ENCODE measurements at regions not wholly inside any gene's neighbourhood (a gene's known extent, or its start where the extent isn't known, plus 50 kb on each side); places are given as distances from the start of the nearest gene placed in this dataset.

GRCh38 chr14:58823312-58823711, 185.6 kb downstream of the DACT1 start:
- Histone ChIP-seq H2AFZ (ENCODE audit: low read depth) (no peak overlapping the region), H3K4me2 (no peak overlapping the region), H4K20me1 (ENCODE audit: insufficient read depth) (no peaks in the 10 kb centered on the region), H3F3A (replicated peaks; ENCODE audit: insufficient read depth) (no peaks in the 10 kb centered on the region), H3K4me3 (ENCODE audit: low read depth in 2 of 2, low read length in 1 of 2) (no peak overlapping the region), H3K27me3 (ENCODE audit: insufficient read depth) (no peaks in the 10 kb centered on the region), H3K79me2 (ENCODE audit: insufficient read depth) (no peaks in the 10 kb centered on the region), H3K4me1 (ENCODE audit: control insufficient read depth in 1 of 2, insufficient read depth in 2 of 2, low read depth in 1 of 2, low read length in 1 of 2) (no peaks in the 10 kb centered on the region), H3K36me3 (replicated peaks in 1 of 2; ENCODE audit: control insufficient read depth in 1 of 2, insufficient read depth in 2 of 2, low read length in 1 of 2) (no peaks in the 10 kb centered on the region), H3K9me3 (peaks cover 6% of the 10 kb centered on the region; the same call in 1 of the 2 replicates), H3K27ac (ENCODE audit: low read depth in 2 of 2, low read length in 1 of 2) (no peak overlapping the region), H3K9me2 (no peaks in the 10 kb centered on the region), H3K9ac (no peak overlapping the region)
- no peak for DNase-seq
- TF ChIP-seq RAD21 (IDR thresholded peaks at IDR 0.05; ENCODE audit: low read length) = no peak
- TF ChIP-seq FOXJ3 (CRISPR knock-in tag; IDR thresholded peaks at IDR 0.05) = no peak
- TF ChIP-seq MAX (IDR thresholded peaks at IDR 0.05; ENCODE audit: low read depth) = no peak
- no peak for TF ChIP-seq ELF1 (IDR thresholded peaks at IDR 0.05)
- no peak for TF ChIP-seq TAF1 (IDR thresholded peaks at IDR 0.05; ENCODE audit: borderline replicate concordance, low read depth, low read length)
- TF ChIP-seq SIN3A (IDR thresholded peaks at IDR 0.05; ENCODE audit: borderline replicate concordance, low read depth, low read length) = no peak
- TF ChIP-seq TEAD4 (IDR thresholded peaks at IDR 0.05; ENCODE audit: borderline replicate concordance, insufficient read depth) = no peak
- TF ChIP-seq MEF2A (IDR thresholded peaks at IDR 0.05; ENCODE audit: borderline replicate concordance, low read depth) = no peak
- TF ChIP-seq CHD2 (IDR thresholded peaks at IDR 0.05; ENCODE audit: low read length, partially characterized antibody) = no peak
- ChIA-PET POLR2A (no interaction called here), CTCF (no interaction called here)
- 87% methylated on average over 2 of the region's 2 CpGs for WGBS (ENCODE audit: low lambda C conversion rate)

GRCh38 chr14:58824106-58824505, 186.3 kb downstream of the DACT1 start:
- WGBS (ENCODE audit: low lambda C conversion rate) = 95% methylated on average over 2 of the region's 2 CpGs
- no peaks in the 10 kb centered on the region for H3K36me3 ChIP-seq (replicated peaks in 1 of 2; ENCODE audit: control insufficient read depth in 1 of 2, insufficient read depth in 2 of 2, low read length in 1 of 2)
- H3K9me2 ChIP-seq = no peaks in the 10 kb centered on the region
- DNase-seq = no peak
- H3K27me3 ChIP-seq (ENCODE audit: insufficient read depth) = no peaks in the 10 kb centered on the region
- no peak for TF ChIP-seq EP300 (IDR thresholded peaks at IDR 0.05; ENCODE audit: borderline replicate concordance in 1 of 2, low read depth in 1 of 2, low read length in 1 of 2)
- no peak for TF ChIP-seq FOXJ3 (CRISPR knock-in tag; IDR thresholded peaks at IDR 0.05)
- TF ChIP-seq MEF2A (IDR thresholded peaks at IDR 0.05; ENCODE audit: borderline replicate concordance, low read depth) = no peak
- TF ChIP-seq FOSL2 (IDR thresholded peaks at IDR 0.05; ENCODE audit: borderline replicate concordance, low read depth) = no peak
- TF ChIP-seq USF2 (IDR thresholded peaks at IDR 0.05; ENCODE audit: borderline replicate concordance, low read depth, low read length) = no peak
- TF ChIP-seq TAF1 (IDR thresholded peaks at IDR 0.05; ENCODE audit: borderline replicate concordance, low read depth, low read length) = no peak
- TF ChIP-seq RXRA (IDR thresholded peaks at IDR 0.05; ENCODE audit: borderline replicate concordance, low read depth) = no peak
- TF ChIP-seq SIN3A (IDR thresholded peaks at IDR 0.05; ENCODE audit: borderline replicate concordance, low read depth, low read length) = no peak
- TF ChIP-seq CTCF (IDR thresholded peaks at IDR 0.05) = no peak
- TF ChIP-seq GATA2 (CRISPR knock-in tag; IDR thresholded peaks at IDR 0.05) = no peak
- TF ChIP-seq PBX3 (IDR thresholded peaks at IDR 0.05) = no peak
- TF ChIP-seq SMC3 (IDR thresholded peaks at IDR 0.05; ENCODE audit: low read depth, low read length) = no peak
- no peak for TF ChIP-seq RCOR1 (IDR thresholded peaks at IDR 0.05; ENCODE audit: low read length)
- TF ChIP-seq MXI1 (IDR thresholded peaks at IDR 0.05; ENCODE audit: low read depth, low read length) = no peak
- no peak for TF ChIP-seq RFX5 (IDR thresholded peaks at IDR 0.05; ENCODE audit: low read length)
- no peak for TF ChIP-seq EZH2phosphoT487 (IDR thresholded peaks at IDR 0.05; ENCODE audit: borderline replicate concordance, low read depth)
- no peak for TF ChIP-seq NFIC (IDR thresholded peaks at IDR 0.05; ENCODE audit: borderline replicate concordance)
- ChIA-PET CTCF (interaction anchor here (0.6 to 1.5 kb wide), 4 partner anchors 8 to 20 kb away, joined by 3 to 6 read pairs (median 3); no protein-coding TSS in a partner anchor), POLR2A (interaction anchor here (1.0 kb wide), 1 partner anchor 13 kb away, joined by 3 read pairs; no protein-coding TSS in a partner anchor)
- H3K4me2 ChIP-seq = no peak overlapping the region
- no peaks in the 10 kb centered on the region for H3F3A ChIP-seq (replicated peaks; ENCODE audit: insufficient read depth)
- H3K9me3 ChIP-seq = peaks cover 6% of the 10 kb centered on the region; the same call in 1 of the 2 replicates
- H3K4me1 ChIP-seq (ENCODE audit: control insufficient read depth in 1 of 2, insufficient read depth in 2 of 2, low read depth in 1 of 2, low read length in 1 of 2) = no peaks in the 10 kb centered on the region
- H4K20me1 ChIP-seq (ENCODE audit: insufficient read depth) = no peaks in the 10 kb centered on the region
- peak overlapping the region in 1 of 2 experiments; percentile 46; a peak in 2 of 4 replicates for H3K27ac ChIP-seq (ENCODE audit: low read depth in 2 of 2, low read length in 1 of 2)
- H3K9ac ChIP-seq = no peak overlapping the region
- no peak overlapping the region for H3K4me3 ChIP-seq (ENCODE audit: low read depth in 2 of 2, low read length in 1 of 2)
- H2AFZ ChIP-seq (ENCODE audit: low read depth) = no peak overlapping the region
- no peaks in the 10 kb centered on the region for H3K79me2 ChIP-seq (ENCODE audit: insufficient read depth)
